Gastroesophageal sphincter (tissue), 3 donors: ENCODE measurements at regions not wholly inside any gene's neighbourhood (a gene's known extent, or its start where the extent isn't known, plus 50 kb on each side); places are given as distances from the start of the nearest gene placed in this dataset.

Experiments
- EP300 ChIP-seq: sonication (generic); formaldehyde crosslinking; IDR thresholded peaks from one replicate; pipeline ENCODE4 v1.6.1; 2017; ENCODE audit warnings: antibody characterized with exemption, mild to moderate bottlenecking
- TF ChIP-seq, protein P1 (sequence below), 4 experiments: fragments of 200-600 bp in 2 of 4; fragments of 450-650 bp in 2 of 4; sonication (generic) in 1 of 4; IDR thresholded peaks; one replicate each; pipeline ENCODE4 v1.5.1; 2017 to 2019; ENCODE audit warnings: antibody characterized with exemption in 4 of 4, mild to moderate bottlenecking in 2 of 4, moderate library complexity in 2 of 4

- TF ChIP-seq, protein P1, sequence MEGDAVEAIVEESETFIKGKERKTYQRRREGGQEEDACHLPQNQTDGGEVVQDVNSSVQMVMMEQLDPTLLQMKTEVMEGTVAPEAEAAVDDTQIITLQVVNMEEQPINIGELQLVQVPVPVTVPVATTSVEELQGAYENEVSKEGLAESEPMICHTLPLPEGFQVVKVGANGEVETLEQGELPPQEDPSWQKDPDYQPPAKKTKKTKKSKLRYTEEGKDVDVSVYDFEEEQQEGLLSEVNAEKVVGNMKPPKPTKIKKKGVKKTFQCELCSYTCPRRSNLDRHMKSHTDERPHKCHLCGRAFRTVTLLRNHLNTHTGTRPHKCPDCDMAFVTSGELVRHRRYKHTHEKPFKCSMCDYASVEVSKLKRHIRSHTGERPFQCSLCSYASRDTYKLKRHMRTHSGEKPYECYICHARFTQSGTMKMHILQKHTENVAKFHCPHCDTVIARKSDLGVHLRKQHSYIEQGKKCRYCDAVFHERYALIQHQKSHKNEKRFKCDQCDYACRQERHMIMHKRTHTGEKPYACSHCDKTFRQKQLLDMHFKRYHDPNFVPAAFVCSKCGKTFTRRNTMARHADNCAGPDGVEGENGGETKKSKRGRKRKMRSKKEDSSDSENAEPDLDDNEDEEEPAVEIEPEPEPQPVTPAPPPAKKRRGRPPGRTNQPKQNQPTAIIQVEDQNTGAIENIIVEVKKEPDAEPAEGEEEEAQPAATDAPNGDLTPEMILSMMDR (IDR thresholded peaks at IDR 0.05): no peak
- no peak for TF ChIP-seq EP300
Observed at GRCh38 chr12:24701343-24701742, 247.6 kb downstream of the BCAT1 start.
